ENCODE measurements at regions not wholly inside any gene's neighbourhood (a gene's known extent, or its start where the extent isn't known, plus 50 kb on each side); places are given as distances from the start of the nearest gene placed in this dataset.

GRCh38 chr1:181262069-181262468 lies 173.6 kb downstream of the IER5 start:
- TF ChIP-seq CTCF (IDR thresholded peaks at IDR 0.05) (no peak), POLR2A (IDR thresholded peaks at IDR 0.05) (no peak), POLR2AphosphoS5 (IDR thresholded peaks at IDR 0.05) (no peak), EP300 (IDR thresholded peaks at IDR 0.05) (no peak)

All from suprapubic skin (tissue), 4 donors.